ENCODE measurements at regions not wholly inside any gene's neighbourhood (a gene's known extent, or its start where the extent isn't known, plus 50 kb on each side); places are given as distances from the start of the nearest gene placed in this dataset.
"Not testable (repeated sequence)": the region's sequence is repeated elsewhere in the genome, so short reads cannot be mapped to it uniquely, and the experiment has no call there.

DNA sequence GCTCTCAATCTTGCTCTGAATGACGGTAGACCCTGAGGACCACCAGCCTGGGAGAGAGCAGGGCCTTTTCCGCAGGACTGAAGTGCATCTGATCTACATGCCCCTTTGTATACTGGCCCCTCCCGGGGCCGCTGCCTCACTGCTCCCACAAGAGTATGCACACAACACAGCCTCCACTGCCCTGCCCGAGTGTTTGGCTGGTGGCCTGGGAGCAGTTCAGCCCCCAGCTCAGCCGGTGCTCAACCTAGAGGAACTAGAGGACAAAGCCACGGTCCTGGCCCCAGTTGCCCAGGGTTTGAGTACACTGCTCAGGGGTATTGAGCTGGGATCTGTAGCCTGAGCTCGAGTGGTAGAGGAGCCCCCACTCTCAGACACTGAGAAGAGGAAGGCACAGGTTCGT lies 118.9 kb upstream of the CAB39 start:
- DNase-seq, result no peak
- Mint-ChIP-seq H3K27me3 (no peaks in the 10 kb centered on the region), H3K36me3 (peaks cover 7% of the 10 kb centered on the region), H3K9me3 (peaks cover 11% of the 10 kb centered on the region), H3K4me3 (no peak overlapping the region), H3K4me1 (peaks cover 38% of the 10 kb centered on the region), H3K27ac (no peak overlapping the region)

DNA sequence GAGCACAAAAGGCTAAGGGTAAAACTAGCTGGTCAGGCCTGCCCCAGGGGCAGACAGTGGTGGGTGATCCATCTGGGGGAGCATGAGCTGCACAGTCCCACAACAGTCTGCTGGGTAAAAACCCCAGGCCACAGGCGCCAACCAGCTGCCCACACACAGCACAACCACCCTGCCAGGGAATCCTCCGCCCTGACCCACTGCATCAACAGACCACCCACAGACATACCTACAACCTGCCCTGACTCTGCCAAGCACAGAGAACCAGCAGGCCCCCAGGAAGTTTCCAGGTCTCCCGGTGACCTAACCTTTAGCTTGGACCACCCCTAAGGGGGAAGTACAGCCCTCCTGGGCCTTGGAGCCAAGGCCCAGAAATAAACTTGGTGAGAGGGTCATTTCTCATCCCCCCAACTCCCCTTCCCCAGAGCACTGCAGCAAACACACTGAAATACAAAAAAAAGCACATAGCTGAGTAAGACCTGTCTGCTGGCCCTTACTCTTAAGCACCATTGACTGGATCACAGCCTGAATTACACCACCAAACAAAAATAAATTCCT lies 118.3 kb upstream of the CAB39 start:
- Mint-ChIP-seq H3K36me3 (peaks cover 7% of the 10 kb centered on the region), H3K9me3 (peaks cover 11% of the 10 kb centered on the region), H3K27ac (no peak overlapping the region), H3K4me1 (peaks cover 32% of the 10 kb centered on the region), H3K27me3 (no peaks in the 10 kb centered on the region), H3K4me3 (no peak overlapping the region)
- DNase-seq, result no peak

DNA sequence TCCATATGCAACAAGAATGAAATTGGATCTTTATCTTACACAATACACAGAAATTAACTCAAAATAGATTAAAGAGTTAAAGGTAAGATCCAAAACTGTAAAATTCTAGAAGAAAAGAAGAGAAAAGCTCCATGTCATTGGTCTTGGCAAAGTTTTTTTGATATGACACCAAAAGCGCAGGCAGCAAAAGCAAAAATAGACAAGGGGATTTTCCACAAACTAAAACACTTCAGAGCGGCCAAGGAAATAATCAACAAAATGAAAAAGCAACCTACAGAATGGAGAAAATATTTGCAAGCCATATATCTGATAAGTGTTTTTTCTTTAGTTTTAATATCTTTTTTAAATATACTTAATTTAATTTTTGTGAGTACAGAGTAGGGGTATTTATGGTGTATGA lies 112.8 kb upstream of the CAB39 start:
- Mint-ChIP-seq H3K9me3 (peaks cover 22% of the 10 kb centered on the region), H3K36me3 (peaks cover 16% of the 10 kb centered on the region), H3K4me1 (peaks cover 31% of the 10 kb centered on the region), H3K27ac (no peak overlapping the region), H3K4me3 (no peak overlapping the region), H3K27me3 (no peaks in the 10 kb centered on the region)
- DNase-seq, result no peak

DNA sequence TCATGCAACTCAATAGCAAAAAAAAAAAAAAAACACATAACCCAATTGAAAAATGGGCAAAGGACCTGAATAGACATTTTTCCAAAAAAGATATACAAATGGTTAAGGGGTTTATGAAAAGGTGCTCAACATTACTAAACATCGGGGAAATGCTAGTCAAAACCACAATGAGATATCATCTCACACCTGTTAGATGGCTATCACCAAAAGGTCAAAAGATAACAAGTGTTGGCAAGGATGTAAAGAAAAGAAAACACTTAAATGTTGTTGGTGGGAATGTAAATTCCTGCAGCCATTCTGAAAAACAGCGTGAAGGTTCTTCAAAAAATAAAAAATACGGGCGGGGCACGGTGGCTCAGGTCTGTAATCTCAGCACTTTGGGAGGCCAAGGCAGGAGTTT lies 112.4 kb upstream of the CAB39 start:
- peaks cover 31% of the 10 kb centered on the region for H3K4me1 Mint-ChIP-seq

DNA sequence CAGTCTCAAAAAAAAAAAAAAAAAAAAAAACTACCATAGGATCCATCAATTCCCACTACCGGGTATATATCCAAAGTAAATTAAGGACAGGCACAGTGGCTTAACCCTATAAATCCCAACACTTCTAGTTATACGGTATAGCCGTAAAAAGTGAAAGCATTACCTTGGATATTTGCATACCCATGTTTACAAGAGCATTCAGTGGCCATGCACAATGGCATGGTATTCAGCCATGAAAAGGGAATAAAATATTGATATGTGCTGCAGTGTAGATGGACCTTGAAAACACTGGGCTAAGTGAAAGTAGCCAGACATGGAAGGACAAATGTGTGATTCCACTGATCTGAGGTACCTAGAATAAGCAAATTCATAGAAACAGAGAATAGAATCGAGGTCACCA lies 111.8 kb upstream of the CAB39 start:
- peaks cover 31% of the 10 kb centered on the region for H3K4me1 Mint-ChIP-seq
- H3K27ac Mint-ChIP-seq, result peak overlapping the region; percentile 43
- H3K36me3 Mint-ChIP-seq, result peaks cover 18% of the 10 kb centered on the region
- H3K9me3 Mint-ChIP-seq, result peaks cover 30% of the 10 kb centered on the region
- H3K27me3 Mint-ChIP-seq, result no peaks in the 10 kb centered on the region
- no peak for DNase-seq
- peak overlapping the region; percentile 12 for H3K4me3 Mint-ChIP-seq

More for the DNA sequence above, 112.4 kb upstream of the CAB39 start:
- peaks cover 18% of the 10 kb centered on the region for H3K36me3 Mint-ChIP-seq
- H3K27me3 Mint-ChIP-seq, result no peaks in the 10 kb centered on the region
- DNase-seq, result no peak
- H3K4me3 Mint-ChIP-seq, result no peak overlapping the region
- peak overlapping the region; percentile 32 for H3K27ac Mint-ChIP-seq
- H3K9me3 Mint-ChIP-seq, result peaks cover 26% of the 10 kb centered on the region

DNA sequence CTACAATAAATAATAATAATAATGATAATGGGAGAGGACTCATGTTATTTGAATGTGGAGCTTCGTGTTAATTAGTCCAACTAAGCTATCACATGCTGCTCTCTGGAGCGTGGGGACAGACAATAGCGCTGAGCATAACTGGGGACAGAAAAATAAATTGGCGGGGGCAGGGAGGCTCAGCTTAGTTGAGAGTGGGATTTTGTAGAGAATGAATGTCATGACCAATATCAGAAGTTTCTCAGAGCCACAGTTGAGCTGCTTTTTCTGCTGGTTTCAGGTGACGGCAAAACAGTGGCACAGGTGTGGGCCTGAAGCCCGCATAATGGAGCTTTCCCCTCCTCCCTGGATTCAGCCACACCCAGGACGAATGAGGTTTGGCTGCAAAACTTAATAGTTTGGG lies 111.1 kb upstream of the CAB39 start:
- Mint-ChIP-seq H3K4me3 (no peak overlapping the region), H3K36me3 (peaks cover 20% of the 10 kb centered on the region)
- no peak for DNase-seq

DNA sequence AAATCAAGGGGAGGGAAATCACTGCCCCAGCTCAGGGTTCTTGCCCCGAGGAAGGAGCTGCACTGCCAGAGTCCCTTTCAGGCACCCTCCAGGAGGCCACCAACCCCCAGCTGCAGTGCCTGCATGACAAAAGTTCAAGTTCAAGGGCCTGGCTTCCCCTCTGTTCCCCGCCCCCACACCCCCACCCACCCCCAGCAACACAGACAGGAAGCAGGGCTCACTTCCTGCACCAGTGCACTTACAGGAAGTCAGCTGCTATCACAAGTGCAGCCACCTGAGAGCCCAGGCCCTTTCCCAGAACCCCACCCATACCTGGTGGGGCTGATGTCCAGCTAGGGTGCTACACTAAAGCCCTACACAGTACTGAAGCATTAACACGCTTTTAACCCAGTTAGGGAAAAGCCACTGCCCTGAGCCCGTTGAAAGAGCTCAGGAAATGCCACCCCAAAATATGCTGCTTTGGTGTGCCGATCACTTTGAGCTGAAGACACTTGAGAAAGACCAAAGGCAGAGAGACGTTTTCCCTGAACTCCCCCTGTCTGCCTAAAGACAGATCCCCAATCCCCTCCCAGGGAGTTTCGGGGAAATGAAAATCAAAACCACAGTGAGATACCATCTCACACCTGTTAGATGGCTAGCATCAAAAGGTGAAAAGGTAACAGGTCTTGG lies 109.9 kb upstream of the CAB39 start:
- H3K4me1 Mint-ChIP-seq, result peaks cover 32% of the 10 kb centered on the region
- peaks cover 24% of the 10 kb centered on the region for H3K36me3 Mint-ChIP-seq
- H3K27me3 Mint-ChIP-seq, result no peaks in the 10 kb centered on the region
- DNase-seq, result peak; percentile 44
- H3K9me3 Mint-ChIP-seq, result peaks cover 40% of the 10 kb centered on the region
- peak overlapping the region; percentile 24 for H3K4me3 Mint-ChIP-seq
- H3K27ac Mint-ChIP-seq, result peak overlapping the region; percentile 95

More for the DNA sequence above, 111.1 kb upstream of the CAB39 start:
- Mint-ChIP-seq H3K4me1 (peaks cover 30% of the 10 kb centered on the region), H3K9me3 (peaks cover 34% of the 10 kb centered on the region), H3K27me3 (no peaks in the 10 kb centered on the region), H3K27ac (peak overlapping the region; percentile 40)

DNA sequence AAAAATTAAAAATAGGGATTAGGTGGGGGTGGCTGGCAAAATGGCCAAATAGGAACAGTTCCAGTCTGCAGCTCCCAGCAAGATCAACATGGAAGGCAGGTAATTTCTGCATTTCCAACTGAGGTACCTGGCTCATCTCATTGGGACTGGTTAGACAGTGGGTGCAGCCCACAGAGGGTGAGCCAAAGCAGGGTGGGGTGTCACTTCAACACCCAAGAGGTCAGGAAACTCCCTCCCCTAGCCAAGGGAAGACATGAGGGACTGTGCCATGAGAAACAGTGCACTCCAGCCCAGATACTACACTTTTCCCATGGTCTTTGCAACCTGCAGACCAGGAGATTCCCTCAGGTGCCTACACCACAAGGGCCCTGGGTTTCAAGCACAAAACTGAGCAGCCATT lies 109.3 kb upstream of the CAB39 start:
- Mint-ChIP-seq H3K36me3 (peaks cover 24% of the 10 kb centered on the region), H3K27ac (peak overlapping the region; percentile 95), H3K4me1 (peaks cover 32% of the 10 kb centered on the region), H3K9me3 (peaks cover 40% of the 10 kb centered on the region)
- not testable (repeated sequence) for H3K27me3 Mint-ChIP-seq, DNase-seq, H3K4me3 Mint-ChIP-seq

DNA sequence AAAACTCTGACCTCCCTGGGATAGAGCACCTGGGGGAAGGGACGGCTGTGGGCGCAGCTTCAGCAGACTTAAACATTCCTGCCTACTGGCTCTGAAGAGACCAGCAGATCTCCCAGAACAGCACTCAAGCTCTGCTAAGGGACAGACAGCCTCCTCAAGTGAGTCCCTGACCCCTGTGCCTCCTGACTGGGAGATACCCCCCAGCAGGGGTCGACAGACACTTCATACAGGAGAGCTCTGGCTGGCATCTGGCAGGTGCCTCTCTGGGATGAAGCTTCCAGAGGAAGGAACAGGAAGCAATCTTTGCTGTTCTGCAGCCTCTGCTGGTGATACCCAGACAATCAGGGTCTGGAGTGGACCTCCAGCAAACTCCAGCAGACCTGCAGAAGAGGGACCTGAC lies 108.5 kb upstream of the CAB39 start:
- peaks cover 30% of the 10 kb centered on the region for H3K36me3 Mint-ChIP-seq
- H3K27ac Mint-ChIP-seq, H3K4me3 Mint-ChIP-seq, DNase-seq, H3K27me3 Mint-ChIP-seq: not testable (repeated sequence)
- peaks cover 48% of the 10 kb centered on the region for H3K9me3 Mint-ChIP-seq
- peaks cover 32% of the 10 kb centered on the region for H3K4me1 Mint-ChIP-seq

DNA sequence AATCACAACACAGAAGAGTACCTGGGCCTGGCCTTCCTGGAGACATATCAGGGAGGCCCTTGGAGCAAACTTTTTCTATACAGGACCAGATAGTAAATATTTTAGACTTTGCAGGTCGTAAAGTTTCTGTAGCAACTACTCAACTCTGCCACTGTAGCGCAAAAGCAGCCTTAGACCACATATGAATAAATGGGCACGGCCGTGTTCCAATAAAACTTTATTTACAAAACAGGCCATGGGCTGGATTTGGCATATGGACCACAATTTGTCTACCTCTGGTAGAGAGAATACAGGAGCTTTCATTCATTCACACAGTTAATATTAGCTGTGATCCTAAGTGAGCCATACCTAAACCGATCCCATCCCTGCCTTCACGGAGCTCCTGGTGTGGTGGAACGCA lies 98.6 kb upstream of the CAB39 start:
- Mint-ChIP-seq H3K36me3 (peaks cover 6% of the 10 kb centered on the region), H3K9me3 (peaks cover 2% of the 10 kb centered on the region), H3K27ac (no peak overlapping the region), H3K4me3 (no peak overlapping the region), H3K27me3 (no peaks in the 10 kb centered on the region), H3K4me1 (peaks cover 29% of the 10 kb centered on the region)
- DNase-seq, result no peak

DNA sequence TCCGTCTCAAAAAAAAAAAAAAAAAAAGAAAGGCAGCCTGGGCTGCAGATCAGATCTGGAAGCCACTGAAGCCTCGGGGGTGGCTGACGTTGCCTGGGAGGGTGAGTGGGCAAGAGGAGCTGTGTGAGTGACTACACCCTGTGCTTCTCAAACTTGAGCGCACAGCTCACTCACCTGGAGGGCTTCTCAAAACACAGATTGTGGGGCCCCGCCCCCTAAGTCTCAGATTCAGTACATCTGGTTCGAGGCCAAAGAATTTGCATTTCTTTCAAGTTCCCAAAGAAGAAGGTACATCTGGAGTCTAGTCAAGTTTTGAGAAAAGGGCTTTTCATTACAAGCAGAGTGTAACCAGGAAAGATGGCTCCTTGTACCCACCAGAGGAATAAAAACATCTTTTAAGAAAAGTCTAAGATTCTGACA lies 97.7 kb upstream of the CAB39 start:
- no peak overlapping the region for H3K4me3 Mint-ChIP-seq
- no peaks in the 10 kb centered on the region for H3K36me3 Mint-ChIP-seq
- H3K27me3 Mint-ChIP-seq, result no peaks in the 10 kb centered on the region
- peak; percentile 57 for DNase-seq
- H3K4me1 Mint-ChIP-seq, result peaks cover 29% of the 10 kb centered on the region
- H3K27ac Mint-ChIP-seq, result peak overlapping the region; percentile 70
- no peaks in the 10 kb centered on the region for H3K9me3 Mint-ChIP-seq

DNA sequence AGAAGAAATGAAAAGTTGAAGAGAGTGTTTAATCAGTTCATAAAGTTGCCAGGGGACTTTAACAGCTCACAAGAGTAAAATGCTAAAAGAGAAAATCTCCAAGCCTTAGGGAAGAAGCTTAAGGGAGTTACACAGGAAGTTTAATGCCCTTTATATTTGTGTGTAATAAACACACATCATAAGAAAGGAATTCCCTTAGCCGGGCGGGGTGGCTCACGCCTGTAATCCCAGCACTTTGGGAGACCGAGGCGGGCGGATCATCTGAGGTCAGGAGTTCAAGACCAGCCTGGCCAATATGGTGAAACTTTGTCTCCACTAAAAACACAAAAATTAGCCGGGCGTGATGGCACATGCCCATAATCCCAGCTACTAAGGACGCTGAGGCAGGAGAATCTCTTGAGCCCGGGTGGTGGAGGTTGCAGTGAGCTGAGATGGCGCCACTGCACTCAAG lies 95.4 kb upstream of the CAB39 start:
- peaks cover 21% of the 10 kb centered on the region for H3K4me1 Mint-ChIP-seq
- not testable (repeated sequence) for H3K9me3 Mint-ChIP-seq, H3K27ac Mint-ChIP-seq, DNase-seq, H3K4me3 Mint-ChIP-seq, H3K36me3 Mint-ChIP-seq, H3K27me3 Mint-ChIP-seq

DNA sequence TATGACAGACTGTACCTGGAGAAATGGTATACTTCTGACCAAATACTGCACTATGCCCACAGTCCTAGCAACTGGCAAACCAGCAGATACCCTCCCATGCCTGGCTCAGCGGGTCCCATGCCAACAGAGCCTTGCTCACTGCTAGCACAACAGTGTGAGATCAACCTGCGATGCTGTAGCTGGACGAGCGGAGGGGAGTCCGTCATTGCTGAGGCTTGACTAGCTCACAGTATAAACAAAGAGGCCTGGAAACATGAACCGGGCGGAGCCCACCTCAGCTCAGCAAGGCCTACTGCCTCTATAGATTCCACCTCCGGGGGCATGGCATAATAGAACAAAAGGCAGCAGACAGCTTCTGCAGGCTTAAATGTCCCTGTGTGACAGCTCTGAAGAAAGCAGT lies 93.2 kb upstream of the CAB39 start:
- H3K27ac Mint-ChIP-seq, result no peak overlapping the region
- no peak overlapping the region for H3K4me3 Mint-ChIP-seq
- H3K27me3 Mint-ChIP-seq, result no peaks in the 10 kb centered on the region
- no peak for DNase-seq
- peaks cover 19% of the 10 kb centered on the region for H3K4me1 Mint-ChIP-seq
- peaks cover 2% of the 10 kb centered on the region for H3K36me3 Mint-ChIP-seq
- peaks cover 14% of the 10 kb centered on the region for H3K9me3 Mint-ChIP-seq

DNA sequence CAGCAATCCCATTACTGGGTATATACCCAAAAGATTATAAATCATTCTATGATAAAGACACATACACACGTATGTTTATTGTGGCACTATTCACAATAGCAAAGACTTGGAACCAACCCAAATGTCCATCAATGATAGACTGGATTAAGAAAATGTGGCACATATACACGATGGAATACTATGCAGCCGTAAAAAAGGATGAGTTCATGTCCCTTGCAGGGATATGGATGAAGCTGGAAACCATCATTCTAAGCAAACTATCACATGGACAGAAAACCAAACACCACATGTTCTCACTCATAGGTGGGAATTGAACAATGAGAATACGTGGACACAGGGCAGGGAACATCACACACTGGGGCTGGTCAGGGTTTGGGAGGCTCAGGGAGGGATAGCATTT lies 87.4 kb upstream of the CAB39 start:
- not testable (repeated sequence) for H3K27me3 Mint-ChIP-seq, H3K36me3 Mint-ChIP-seq, H3K27ac Mint-ChIP-seq, DNase-seq, H3K4me3 Mint-ChIP-seq
- Mint-ChIP-seq H3K4me1 (peaks cover 19% of the 10 kb centered on the region), H3K9me3 (peaks cover 15% of the 10 kb centered on the region)

DNA sequence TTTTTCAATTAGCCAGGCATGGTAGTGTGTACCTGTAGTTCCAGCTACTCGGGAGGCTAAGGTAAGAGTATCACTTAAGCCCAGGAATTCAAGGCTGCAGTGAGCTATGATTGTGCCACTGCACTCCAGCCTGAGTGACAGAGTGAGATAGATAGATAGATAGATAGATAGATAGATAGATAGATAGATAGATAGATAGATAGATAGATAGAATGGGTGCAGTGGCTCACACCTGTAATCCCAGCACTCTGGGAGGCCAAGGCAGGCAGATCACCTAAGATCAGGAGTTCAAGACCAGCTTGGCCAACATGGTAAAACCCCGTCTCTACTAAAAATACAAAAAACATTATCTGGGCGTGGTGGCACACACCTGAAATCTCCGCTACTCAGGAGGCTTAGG lies 85.6 kb upstream of the CAB39 start:
- not testable (repeated sequence) for H3K9me3 Mint-ChIP-seq, DNase-seq, H3K27ac Mint-ChIP-seq, H3K4me3 Mint-ChIP-seq, H3K36me3 Mint-ChIP-seq, H3K27me3 Mint-ChIP-seq
- H3K4me1 Mint-ChIP-seq, result peaks cover 19% of the 10 kb centered on the region
